ENCODE measurements at regions not wholly inside any gene's neighbourhood (a gene's known extent, or its start where the extent isn't known, plus 50 kb on each side); places are given as distances from the start of the nearest gene placed in this dataset.

DNA sequence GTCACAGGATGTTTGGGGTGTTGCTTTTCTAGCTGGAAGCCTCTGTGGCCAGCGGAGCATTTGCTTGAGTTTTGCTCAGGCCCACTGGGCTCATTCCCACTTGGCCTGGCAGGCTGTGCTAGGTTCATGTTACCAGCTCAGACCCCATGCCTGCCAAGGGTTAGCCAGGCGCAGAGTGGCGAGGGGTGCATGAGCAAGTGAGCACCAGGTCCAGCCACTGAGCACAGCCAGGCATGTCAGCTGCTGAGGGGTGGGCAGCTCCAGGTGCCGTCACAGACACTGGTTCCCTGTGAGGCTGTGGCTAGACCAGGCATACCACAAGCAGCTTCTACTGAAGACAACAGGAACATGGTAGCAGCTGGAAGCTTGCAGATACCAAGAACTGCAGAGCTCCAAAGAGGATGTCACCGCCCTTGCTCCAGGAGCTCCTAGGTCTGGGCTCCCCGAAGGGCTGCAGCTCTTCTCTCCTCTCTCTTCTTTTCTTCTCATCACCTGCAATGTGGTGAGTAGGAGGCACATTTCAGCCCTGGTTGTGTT lies 52.0 kb upstream of the CYYR1 start (continued):
- TF ChIP-seq CREM (CRISPR knock-in tag; IDR thresholded peaks at IDR 0.05) (no peak), MYBL2 (CRISPR knock-in tag; IDR thresholded peaks at IDR 0.05) (no peak), ZNF219 (CRISPR knock-in tag; IDR thresholded peaks at IDR 0.05; ENCODE audit: borderline replicate concordance) (no peak)
